ENCODE measurements at regions not wholly inside any gene's neighbourhood (a gene's known extent, or its start where the extent isn't known, plus 50 kb on each side); places are given as distances from the start of the nearest gene placed in this dataset.

DNA sequence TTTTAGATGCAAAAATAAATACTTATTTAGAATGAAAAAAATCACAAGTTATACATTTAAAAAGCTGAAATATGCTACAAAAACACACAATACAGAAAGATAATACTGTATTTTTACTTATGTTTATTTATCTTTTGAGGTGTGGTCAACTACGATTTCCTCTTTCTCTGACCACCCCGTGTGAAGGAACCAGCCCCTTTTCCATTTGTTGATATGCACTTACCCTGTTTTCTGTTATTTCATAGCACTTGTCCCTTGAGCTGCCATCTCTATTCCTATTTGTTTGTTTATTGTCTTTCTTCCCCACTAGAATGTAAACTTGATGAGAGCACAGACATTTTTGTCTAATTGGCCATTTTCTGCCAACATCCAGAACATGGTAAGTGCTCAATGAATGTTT lies 460.5 kb upstream of the TRIB2 start:
- no peaks in the 10 kb centered on the region for H3K9me3 ChIP-seq
- WGBS, 2 donors = 70 to 88% methylated on average over 2 of the region's 2 CpGs
- ATAC-seq (no peak), DNase-seq (no peak)
- peaks cover 11% of the 10 kb centered on the region for H3K4me1 ChIP-seq
- H3K36me3 ChIP-seq (replicated peaks in 1 of 2; ENCODE audit: insufficient read depth in 1 of 2, low read depth in 2 of 2) = no peaks in the 10 kb centered on the region
- intact Hi-C loops (cut with DNase I) = no loop called here
- no peak overlapping the region for H3K4me3 ChIP-seq
- no peak for TF ChIP-seq POLR2A (IDR thresholded peaks at IDR 0.05)
- TF ChIP-seq, protein P1, sequence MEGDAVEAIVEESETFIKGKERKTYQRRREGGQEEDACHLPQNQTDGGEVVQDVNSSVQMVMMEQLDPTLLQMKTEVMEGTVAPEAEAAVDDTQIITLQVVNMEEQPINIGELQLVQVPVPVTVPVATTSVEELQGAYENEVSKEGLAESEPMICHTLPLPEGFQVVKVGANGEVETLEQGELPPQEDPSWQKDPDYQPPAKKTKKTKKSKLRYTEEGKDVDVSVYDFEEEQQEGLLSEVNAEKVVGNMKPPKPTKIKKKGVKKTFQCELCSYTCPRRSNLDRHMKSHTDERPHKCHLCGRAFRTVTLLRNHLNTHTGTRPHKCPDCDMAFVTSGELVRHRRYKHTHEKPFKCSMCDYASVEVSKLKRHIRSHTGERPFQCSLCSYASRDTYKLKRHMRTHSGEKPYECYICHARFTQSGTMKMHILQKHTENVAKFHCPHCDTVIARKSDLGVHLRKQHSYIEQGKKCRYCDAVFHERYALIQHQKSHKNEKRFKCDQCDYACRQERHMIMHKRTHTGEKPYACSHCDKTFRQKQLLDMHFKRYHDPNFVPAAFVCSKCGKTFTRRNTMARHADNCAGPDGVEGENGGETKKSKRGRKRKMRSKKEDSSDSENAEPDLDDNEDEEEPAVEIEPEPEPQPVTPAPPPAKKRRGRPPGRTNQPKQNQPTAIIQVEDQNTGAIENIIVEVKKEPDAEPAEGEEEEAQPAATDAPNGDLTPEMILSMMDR (IDR thresholded peaks at IDR 0.05) = no peak
- H3K27ac ChIP-seq = no peak overlapping the region
- no peaks in the 10 kb centered on the region for H3K27me3 ChIP-seq

DNA sequence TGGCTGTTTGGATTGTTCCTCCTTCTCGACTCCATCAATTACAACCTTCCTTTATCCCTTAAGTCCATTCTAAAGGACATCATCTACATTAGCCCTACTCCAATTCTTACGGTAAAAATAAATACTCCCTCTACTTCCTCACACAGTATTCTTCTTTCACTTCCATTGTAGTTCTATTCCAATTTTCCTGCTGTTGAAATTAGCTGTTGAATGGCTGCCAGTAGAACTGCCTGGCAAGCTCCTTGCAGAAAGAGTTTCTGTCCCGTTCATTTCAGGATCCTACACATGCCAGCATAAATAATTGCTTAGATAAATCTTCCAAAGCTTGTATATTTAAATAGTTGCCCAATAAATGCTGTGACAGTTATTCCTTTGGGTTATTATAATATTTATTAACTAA lies 459.3 kb upstream of the TRIB2 start:
- 31 to 40% methylated on average over 3 of the region's 3 CpGs for WGBS, 2 donors
- no peak overlapping the region for H3K4me3 ChIP-seq
- no peaks in the 10 kb centered on the region for H3K9me3 ChIP-seq
- H3K27me3 ChIP-seq = no peaks in the 10 kb centered on the region
- DNase-seq (no peak), ATAC-seq (no peak)
- intact Hi-C loops (cut with DNase I) = no loop called here
- TF ChIP-seq, protein P1 (IDR thresholded peaks at IDR 0.05) = no peak
- no peak for TF ChIP-seq POLR2A (IDR thresholded peaks at IDR 0.05)
- H3K36me3 ChIP-seq (replicated peaks in 1 of 2; ENCODE audit: insufficient read depth in 1 of 2, low read depth in 2 of 2) = no peaks in the 10 kb centered on the region
- peaks cover 17% of the 10 kb centered on the region for H3K4me1 ChIP-seq
- H3K27ac ChIP-seq = no peak overlapping the region

DNA sequence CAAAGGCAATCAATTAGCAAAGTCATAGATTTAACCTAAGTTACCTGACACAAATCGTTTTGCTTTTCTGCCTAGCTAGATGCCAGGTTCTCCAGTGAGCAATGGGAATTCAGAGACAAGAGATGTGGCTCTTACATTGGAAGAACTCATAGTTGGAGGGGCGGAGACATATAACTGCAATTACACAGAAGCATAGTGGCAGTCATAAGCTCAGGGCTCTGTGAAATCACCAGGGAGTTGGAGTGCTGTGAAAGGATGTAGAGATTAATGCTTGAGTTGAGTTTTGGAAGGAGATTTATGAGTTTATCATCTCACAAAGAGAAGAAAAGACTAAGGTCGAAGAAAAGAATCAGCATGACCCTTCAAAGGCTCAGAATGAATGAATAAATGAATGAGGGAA lies 457.2 kb upstream of the TRIB2 start:
- H3K27me3 ChIP-seq = no peaks in the 10 kb centered on the region
- H3K27ac ChIP-seq = no peak overlapping the region
- WGBS, 2 donors = 77 to 82% methylated on average over 3 of the region's 3 CpGs
- TF ChIP-seq, protein P1 (IDR thresholded peaks at IDR 0.05) = no peak
- no peak for TF ChIP-seq POLR2A (IDR thresholded peaks at IDR 0.05)
- intact Hi-C loops (cut with DNase I) = no loop called here
- H3K4me1 ChIP-seq = peaks cover 18% of the 10 kb centered on the region
- H3K4me3 ChIP-seq = no peak overlapping the region
- no peak for DNase-seq
- no peaks in the 10 kb centered on the region for H3K9me3 ChIP-seq
- ATAC-seq = no peak
- no peaks in the 10 kb centered on the region for H3K36me3 ChIP-seq (replicated peaks in 1 of 2; ENCODE audit: insufficient read depth in 1 of 2, low read depth in 2 of 2)

DNA sequence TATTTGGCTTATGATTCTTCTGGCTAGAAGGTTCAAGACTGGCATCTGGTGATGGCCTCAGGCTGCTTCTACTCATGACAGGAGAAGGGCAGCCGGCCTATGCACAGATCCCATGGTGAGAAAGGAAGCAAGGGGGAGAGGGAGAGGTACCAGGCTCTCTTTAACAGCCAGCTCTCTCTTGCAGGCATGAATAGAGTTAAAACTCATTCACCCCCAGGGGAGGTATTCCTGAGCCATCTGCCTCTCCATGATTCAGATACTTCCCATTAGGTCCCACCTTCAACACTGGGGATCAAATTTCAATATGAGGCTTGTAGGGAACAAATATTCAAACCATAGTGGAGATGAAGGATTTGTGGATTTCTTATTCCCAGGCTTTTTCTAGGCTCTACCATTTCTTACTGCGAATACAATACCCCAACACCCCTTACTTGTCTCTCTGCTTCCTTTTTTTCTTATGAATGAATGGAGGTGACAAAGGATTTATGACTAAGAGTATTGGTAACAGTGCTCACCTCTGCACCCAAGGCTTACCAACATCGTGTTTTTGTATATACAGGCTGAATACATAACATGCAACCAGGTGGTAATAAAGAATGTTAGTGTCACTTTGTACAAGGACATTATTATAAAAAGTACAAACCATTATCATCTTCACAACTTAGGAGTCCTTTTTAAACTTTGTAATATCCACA lies 454.6 kb upstream of the TRIB2 start:
- TF ChIP-seq, protein P1 (IDR thresholded peaks at IDR 0.05) = no peak
- no peak for TF ChIP-seq POLR2A (IDR thresholded peaks at IDR 0.05)
- H3K36me3 ChIP-seq (replicated peaks in 1 of 2; ENCODE audit: insufficient read depth in 1 of 2, low read depth in 2 of 2) = no peaks in the 10 kb centered on the region
- H3K27ac ChIP-seq = no peak overlapping the region
- no peaks in the 10 kb centered on the region for H3K9me3 ChIP-seq
- ATAC-seq (peak; percentile 18), DNase-seq (no peak)
- peaks cover 14% of the 10 kb centered on the region for H3K4me1 ChIP-seq
- H3K4me3 ChIP-seq = no peak overlapping the region
- intact Hi-C loops (cut with DNase I) = no loop called here
- H3K27me3 ChIP-seq = no peaks in the 10 kb centered on the region
- WGBS, 2 donors = 69 to 71% methylated on average over 3 of the region's 3 CpGs
